ENCODE measurements at regions not wholly inside any gene's neighbourhood (a gene's known extent, or its start where the extent isn't known, plus 50 kb on each side); places are given as distances from the start of the nearest gene placed in this dataset.
"Not testable (repeated sequence)": the region's sequence is repeated elsewhere in the genome, so short reads cannot be mapped to it uniquely, and the experiment has no call there.

DNA sequence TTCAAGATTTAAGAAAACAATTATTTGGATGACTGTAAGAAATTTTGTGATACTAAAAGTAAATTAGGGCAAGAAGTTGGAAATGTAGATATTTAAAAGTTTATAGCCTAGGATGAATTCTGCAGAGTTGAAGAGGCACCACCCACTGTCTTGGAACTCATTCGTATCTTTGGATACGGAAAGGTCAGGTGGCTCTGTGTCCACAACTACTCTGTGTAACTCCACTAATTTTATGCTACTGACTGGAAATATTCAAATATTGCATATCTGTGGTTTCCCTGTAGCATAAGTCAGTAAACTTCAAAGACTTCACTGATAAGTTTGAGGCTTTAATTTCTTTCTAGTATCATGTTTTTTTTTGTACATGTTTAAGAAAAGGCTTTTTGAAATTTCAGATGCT lies 156.9 kb upstream of the RPRM start:
- no peak for DNase-seq

DNA sequence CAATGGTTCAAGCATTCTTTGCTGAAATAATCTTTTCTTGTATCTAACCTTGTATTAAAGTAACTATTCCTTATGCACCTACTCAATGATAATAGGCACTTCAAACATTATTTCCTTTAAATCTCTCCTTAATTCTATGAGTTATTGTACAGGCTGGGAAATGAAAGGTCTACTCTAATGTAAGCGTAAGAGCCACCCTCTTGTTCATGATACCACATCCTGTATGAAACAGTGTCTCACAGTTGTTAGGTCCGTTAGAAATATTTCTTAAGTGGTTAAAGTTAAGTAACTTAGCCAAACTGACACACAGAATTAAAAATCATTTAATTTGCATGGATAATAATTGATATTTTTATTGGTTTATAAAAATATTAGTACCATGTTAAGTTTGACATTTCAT lies 162.5 kb upstream of the RPRM start:
- no peak for DNase-seq

DNA sequence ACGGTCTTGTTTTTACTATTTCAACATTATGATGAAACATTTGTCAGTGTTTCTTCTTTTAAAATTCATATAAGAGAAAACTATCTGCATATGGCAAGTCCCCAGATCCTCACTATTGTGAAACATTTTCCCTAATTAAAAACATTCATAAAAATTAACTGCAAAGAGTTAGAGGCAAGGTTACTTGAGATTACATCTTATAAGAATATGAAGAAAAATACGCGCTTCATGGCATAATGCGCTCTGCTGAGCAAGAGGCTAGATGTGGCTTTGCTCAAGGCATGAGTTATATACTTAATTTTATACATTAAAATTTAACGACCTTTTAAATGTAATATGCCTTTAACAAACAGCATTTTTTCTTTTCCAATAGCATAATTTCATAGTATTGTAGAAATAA lies 166.4 kb upstream of the RPRM start:
- DNase-seq = no peak

DNA sequence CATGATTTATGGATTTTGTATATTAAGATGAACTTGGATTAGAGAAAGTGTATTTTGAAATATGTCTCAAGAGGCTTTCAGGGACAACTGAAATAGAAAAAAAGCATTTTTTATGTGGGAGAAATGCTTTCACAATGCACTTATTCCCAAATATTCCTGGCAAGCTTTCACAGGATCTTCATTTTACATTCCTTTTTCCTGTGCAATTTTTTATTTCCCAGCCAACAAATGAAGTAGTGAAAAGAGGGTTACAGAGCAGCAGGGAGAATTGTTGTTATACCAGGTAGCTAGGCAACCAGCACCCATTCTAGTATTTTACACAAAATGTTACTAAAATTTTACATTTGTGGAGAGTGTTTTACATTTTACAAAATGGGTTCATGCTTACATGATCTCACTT lies 167.0 kb upstream of the RPRM start:
- no peak for DNase-seq

DNA sequence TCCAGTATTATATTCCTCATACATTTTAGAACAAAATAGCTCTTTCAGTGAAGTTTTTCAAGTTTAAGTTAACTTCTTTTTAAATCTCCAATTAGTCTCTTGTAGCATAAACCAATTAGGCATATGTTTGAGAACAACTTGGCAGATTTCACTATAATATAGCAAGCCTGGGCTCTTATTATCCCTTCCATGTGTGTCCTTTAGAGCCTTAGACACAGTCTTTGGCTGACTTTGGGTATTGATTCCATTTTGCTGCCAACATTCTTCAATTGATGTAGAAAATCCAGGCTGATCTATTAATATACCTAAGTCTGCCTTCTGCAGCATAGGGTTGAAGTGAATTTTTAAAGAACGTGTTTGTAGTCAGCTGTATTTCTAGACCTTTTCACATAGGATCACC lies 179.1 kb upstream of the RPRM start:
- DNase-seq = no peak

DNA sequence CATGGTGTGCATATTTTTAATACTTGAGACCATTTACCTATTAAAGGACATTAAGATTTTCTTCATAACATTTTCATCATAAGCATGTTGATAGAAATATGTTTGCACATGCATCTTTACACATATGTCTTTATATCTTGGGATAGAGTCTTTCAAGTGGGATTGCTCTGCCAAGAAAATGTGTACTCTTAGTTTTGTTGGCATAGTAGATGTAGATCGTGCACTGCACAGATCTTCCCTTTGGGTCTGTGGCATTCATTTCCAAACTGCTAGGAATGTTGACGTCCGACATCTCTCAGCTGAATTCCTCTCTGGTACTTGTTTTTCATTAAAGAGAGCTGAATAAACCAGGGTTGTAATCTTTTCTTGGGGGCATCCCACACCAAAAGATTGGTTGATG lies 183.2 kb upstream of the RPRM start:
- DNase-seq = no peak

DNA sequence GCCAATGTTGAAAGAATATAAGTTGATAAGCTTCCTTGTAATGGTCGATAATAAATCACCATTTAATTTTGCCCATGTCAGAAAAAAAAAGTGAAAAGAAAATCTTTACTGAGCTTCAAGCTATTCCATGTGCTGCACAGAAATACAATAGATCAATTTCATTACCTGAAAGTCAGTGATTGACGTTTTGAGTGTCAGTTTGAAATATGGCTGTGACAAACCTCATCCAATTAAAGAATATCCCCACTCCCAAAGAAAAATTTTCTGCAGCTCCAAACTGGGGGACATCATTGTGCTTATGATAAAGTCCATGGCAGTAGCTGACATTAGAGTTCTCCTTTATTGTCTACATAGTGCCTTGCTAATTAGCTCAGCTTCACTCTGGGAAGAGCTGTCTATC lies 184.8 kb upstream of the RPRM start:
- no peak for DNase-seq

DNA sequence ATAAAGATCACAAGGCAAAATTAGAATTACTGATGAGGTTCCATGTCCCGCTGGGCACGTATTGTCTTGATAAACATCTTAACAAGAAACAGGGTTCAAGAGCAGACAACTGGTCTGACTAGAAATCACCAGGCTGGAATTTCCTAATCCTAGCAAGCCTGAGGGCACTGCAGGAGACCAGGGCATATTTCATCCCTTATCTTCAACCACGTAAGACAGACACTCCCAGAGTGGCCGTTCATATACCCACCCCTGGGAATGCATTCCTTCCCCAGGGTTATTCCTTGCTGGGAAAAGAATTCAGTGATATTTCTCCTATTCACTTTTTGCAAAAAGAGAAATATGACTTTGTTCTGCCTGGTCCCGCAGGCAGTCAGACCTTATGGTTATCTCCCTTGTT lies 185.4 kb upstream of the RPRM start:
- DNase-seq = not testable (repeated sequence)

DNA sequence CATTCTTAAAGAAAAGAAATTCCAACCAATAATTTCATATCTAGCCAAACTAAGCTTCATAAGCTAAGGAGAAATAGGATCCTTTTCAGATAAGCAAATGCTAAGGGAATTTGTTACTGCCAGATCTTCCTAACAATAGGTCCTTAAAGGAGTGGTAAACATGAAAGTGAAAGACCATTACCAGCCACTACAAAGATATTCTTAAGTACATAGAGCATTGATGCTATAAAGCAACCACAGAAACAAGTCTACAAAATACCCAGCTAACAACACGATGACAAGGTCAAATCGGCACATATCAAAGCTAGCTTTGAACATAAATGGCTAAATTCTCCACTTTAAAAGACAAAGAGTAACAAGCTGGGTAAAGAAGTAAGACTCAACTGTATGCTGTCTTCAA lies 188.9 kb upstream of the RPRM start:
- no peak for DNase-seq

DNA sequence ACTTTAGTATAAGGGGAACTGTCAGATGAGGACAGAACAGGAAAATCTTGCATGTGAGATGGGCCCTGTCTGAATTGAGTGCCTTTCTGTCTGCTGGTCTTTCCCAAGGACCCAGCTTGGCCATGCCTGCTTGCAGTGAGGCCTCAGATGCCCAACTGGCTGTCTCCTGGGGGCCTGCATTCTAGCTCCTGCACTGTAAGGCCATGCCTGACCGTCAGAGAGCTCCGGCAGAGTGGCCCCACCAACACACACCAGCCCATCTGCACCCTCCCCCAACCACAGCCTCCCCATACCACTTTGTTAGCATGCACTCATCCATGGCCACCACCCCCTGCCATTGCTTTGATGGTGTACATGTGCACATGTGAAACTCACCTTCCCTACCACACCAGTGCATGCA lies 190.4 kb upstream of the RPRM start:
- DNase-seq = no peak

DNA sequence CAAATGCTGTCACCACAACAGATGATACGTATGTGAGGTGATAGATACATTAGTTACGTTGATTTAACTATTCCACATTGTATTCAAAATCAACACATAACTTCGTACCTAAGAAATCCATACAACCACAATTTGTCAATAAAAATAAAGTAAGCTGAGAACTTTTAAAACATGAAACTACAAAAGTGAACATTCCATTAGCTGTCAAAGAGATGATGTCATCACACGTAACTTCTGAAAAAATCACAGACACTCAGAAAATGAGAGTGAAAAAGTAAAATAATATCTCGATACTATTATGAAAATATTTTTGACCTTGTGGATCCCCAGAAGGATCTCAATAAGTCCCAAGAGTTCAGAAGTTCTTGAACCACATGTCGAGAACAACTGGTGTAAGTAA lies 161.6 kb upstream of the GALNT13 start:
- DNase-seq = no peak

DNA sequence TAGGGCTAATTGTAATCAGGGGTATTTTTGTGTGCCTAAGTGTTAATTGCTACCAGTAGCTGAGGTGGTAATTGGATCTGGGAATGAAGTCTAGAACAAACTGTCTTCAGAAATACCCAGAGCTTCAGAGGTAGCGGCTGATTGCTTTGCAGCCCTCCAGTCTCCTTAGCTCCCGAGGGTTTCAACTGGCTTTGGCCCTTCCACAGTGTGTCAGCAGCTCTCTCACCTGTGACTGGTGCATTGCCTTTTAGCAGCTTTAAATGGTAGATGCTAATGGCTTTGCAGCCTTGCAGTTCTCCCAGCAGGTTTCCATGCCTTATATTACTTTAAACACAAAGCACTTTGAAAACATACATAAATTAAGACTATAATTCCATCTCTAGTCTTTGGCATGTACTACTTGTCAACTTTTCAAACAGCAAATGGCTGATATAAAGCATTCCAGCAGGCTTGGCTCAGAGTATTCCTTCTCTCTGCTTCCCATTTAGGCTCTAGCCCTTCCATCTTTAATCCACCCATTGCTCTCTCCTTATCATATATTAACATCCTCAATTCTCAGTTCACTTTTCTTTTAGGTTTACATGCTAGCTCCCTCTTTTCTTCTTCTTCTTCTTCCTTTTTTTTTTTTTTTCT lies 156.4 kb upstream of the GALNT13 start:
- DNase-seq = no peak

DNA sequence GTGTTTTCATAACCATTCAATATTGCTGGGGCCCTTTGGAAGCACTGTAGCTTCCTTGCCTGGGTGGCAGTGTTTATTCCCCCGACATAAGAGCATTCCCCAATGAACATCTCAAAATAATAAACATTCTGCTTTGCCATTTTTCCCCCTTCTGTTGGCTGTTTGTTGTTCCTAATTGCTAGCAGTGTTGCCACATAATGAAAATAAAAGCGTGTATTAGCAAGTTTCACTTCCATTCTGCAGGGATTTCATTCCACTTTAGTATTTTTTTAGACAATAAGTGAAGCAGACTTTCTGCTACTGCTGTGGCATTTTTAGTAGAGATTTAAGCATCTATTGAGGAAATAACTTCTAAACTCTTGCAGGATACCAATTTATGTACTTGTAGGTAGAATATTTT lies 154.7 kb upstream of the GALNT13 start:
- no peak for DNase-seq

DNA sequence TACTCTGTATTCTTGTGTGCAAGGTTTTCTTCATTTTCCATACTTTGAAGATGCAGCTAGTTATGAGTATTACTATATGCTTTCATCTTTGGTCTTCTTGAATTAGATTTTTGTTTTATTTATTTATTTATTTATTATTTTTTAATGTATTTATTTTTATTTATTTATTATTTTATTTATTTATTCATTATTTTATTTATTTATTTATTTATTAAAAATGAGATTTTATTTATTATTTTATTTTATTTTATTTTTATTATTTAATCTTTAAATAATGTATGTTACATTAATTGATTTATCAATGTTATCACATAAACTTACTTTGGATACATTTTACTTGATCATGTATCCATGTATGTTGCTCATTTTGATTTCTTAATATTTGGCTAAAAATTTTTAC lies 132.3 kb upstream of the GALNT13 start:
- no peak for DNase-seq

DNA sequence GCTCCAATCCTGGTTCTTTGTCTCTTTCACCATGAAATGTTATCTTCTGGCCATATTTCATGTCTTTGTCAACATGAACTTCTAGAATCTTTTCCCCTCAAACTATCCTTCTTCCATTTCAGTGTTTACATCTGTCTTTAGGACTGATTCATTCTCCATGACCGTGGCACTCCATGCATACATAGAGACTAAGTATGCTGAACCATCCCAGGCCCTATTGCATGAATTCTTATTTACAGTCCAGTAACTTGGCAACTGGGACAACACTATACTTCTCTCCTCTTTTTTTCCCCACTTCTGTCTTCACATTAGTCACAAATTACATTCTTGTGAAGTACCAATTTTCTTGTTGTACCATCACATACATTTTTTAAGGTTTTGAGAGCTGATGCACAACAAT lies 109.8 kb upstream of the GALNT13 start:
- no peak for DNase-seq

DNA sequence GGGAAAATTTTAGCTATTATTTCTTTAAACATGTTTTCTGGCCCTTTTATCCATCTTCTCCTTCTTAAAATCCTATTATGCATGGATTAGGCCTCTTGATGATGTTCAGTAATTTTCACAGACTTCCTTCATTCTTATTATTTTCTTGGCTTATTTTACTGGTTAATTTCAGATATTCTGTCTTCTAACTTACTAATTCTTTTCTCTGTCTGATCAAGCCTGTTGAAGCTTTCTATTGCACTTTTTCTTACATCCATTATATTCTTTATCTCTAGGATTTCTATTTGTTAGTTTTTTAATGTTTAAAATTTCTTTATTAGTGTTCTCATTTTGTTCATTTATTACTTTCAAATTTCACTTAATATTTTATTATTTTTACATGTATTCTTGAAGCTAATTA lies 105.3 kb upstream of the GALNT13 start:
- no peak for DNase-seq

DNA sequence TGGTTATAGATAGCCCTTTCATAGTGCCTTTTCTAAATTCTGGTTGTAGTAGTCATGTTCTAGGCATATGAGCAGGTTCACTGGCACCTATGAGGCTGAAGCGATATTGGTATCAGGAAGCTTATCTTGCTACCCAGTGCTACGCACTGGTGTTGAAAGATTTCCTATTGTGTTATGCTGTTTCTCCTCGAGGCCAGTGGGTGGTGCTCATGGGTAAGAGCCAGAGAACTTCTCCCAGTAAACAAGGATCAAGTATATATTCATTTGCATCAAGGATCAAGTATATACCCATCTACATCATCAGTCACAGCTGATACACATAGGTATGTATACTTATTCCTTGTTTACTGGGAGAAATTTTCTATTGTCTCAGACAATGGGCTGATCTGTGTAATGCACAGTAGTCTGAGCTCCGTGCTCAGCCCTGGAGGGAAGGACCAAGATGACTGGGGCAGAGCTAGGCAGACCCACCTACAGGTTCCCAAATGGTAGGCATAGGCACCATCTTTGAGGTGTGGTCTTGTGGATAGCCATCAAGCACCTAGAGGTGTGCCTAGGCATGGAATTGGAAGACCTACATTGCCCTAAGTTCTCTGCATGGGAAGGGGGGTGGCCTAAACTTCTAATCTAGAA lies 101.2 kb upstream of the GALNT13 start:
- DNase-seq = peak; percentile 1

DNA sequence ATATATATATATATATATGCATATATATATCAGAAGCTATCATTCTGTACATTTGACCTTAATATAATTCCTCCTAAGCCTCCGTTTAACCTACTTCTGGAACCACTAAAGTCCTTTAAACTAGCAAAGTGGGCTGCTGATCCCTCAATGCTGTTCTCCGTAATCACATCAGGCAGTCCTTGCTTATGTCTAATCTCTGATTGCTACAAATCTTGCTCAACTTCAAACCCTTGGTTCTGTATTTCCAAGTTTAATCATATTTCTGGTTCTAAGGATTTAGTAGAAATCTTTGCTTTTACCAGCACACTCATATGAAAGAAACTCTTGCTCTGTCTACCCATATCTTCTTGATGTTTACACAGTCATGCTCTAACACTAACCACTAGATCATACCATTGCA lies 91.5 kb upstream of the GALNT13 start:
- no peak for DNase-seq

DNA sequence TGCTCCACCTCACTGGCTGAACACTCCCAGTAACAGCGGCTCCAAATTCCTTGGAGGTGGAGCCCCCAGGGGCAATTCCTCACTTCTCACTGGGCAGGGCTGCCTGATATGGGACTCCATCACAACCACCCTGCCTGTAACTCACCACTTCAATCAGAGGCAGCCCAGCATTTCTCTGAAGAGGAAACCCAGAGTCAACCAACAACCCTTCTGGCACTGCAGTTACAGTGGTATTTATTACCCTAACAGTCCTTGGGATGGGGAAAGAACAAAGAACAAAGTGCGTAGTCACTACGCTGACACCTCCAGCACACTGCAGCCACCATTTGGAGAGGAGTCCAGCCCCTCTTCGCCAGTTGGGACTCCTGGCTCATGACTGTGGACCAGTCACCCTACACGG lies 85.7 kb upstream of the GALNT13 start:
- DNase-seq = no peak

DNA sequence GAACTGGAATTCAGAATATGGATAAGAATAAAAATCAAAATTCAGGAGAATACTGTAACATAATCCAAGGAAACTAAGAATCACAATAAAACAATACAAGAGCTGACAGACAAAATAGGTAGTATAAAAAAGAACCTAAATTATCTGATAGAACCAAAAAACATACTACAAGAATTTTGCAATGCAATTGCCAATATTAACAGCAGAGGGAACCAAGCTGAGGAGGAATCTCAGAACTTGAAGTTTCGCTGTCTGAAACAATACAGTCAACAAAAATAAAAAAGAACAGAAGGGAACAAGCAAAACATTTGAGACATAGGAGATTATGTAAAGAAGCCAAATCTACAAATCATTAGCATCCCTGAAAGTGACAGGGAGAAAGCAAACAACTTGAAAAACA lies 84.1 kb upstream of the GALNT13 start:
- no peak for DNase-seq

DNA sequence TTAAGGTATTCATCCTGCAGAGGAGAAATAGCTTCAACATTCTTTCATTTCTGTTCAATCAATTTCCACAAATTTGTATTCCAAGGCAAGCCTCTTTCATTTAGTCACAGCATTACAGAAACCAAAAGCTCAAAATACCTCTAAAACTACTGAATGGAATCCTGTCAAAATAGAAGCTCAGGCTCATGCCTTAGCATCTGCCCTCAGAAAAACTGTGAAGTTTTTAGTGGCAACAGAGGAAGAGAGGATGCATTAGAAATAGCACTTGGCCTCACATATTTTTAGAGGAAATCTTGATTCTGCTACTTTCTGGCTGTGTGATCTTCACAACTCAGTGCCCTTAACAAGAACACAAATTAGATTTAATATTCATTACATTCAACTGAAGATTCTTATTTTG lies 69.1 kb upstream of the GALNT13 start:
- no peak for DNase-seq

DNA sequence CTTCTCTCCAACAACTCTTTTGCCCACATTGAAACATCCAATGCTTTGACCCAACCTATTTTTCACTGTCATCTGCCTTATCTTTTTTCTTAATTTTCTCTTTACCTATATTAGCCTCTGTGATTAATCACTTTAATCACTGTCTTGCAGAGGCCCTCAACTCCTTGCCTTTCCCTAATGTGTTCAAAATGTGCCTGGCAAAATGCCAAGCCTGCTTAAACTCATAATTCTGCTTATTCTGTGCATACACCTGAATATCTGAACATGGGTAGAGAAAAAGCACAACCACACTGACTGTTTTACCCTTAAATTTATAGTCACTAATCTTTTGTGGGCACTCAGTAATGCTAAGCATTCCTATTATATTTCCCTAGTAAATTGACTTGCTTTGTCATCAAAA lies 63.0 kb upstream of the GALNT13 start:
- peak; percentile 1 for DNase-seq

DNA sequence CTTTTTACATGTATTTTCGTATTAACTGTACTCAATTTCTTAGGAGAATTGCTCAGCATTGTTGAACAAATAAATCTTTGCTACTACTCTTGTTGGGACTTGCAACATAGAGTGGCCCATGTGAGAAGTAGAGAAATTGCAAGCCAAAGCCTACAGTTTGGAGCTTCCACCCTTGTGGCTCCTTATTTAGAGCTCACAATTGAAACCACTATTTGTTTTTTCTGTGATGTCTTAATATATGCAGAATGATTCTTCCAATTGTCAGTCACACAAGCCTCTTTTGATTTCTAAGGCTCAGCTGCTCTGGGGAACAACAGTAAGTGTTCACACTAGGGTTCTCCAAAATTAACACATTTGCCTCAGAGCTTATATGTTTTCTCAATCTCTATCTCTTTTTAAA lies 60.2 kb upstream of the GALNT13 start:
- no peak for DNase-seq

DNA sequence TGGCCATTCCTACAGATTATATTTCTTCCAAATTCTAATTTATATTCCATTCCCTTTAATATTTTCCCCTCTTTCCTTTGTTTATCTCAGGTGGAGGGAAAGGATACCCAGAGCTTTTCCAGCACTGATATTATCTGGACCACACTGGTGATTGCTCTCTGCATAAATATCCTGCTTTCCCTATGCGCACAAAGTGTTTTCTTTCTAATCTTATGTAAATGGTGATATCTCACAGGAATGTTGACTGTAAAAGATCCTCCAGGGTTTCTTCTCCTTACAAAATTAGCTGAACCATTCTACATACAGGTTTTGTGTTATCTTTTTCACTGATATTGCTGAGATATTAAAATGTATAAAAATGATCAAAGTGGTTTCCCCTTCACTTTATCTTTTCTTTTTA lies 59.1 kb upstream of the GALNT13 start:
- DNase-seq = no peak

DNA sequence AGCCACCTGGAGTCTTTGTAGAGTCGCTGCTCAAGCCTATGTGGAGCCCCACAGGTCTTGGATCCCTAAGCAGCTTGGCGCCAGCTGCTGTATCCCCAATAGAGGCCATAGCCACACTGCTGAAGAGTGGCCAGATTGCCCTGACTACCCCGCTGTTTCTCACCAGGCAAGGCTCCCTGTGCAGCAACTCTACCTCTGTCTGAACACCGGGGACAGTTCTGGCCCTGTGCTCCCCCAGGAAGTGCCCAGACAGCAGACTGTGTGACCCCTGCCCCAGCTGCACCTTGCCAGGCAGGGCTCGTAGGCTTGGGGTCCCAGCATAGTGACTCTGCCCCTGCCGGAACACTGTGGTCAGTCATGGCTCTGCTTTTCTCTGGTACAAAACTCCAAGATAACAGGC lies 53.5 kb upstream of the GALNT13 start:
- no peak for DNase-seq

DNA sequence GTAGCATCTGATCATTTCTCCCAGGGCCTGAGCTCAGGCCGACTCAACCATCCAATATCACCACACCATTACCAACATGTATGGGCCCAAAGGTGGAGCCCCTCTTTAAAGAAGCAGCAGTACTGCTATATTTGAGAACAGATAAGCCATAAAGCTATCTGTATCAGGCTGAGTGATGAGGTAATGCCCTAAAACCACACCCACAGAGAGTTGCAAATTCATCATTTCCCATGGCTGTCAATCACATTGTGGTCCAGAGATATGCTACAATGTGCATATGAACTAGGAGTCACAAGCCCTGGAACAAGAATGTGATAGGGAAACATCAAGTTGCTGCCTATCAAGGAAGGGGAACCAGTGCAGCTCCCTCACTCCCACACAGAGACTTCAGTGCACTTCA lies 52.6 kb upstream of the GALNT13 start:
- DNase-seq = no peak

Measured in hematopoietic multipotent progenitor cell treated with erythropoietin and hydrocortisone succinate and interleukin-3 and kit ligand, for 6 days (in vitro differentiated cells).